ENCODE measurements at regions not wholly inside any gene's neighbourhood (a gene's known extent, or its start where the extent isn't known, plus 50 kb on each side); places are given as distances from the start of the nearest gene placed in this dataset.
"Not testable (repeated sequence)": the region's sequence is repeated elsewhere in the genome, so short reads cannot be mapped to it uniquely, and the experiment has no call there.

- no peak overlapping the region for H3K27ac Mint-ChIP-seq (ENCODE audit: low read depth)
- H3K36me3 Mint-ChIP-seq (ENCODE audit: insufficient read depth): peaks cover 2% of the 10 kb centered on the region
- H3K27me3 Mint-ChIP-seq: peaks cover 77% of the 10 kb centered on the region
- ATAC-seq (replicated peaks; ENCODE audit: extremely low read depth, poor library complexity, severe bottlenecking) (no peak), DNase-seq (ENCODE audit: low spot score in 2 of 2) (no peak)
- no peaks in the 10 kb centered on the region for H3K9me3 Mint-ChIP-seq
- H3K4me1 Mint-ChIP-seq: no peaks in the 10 kb centered on the region
- no peak overlapping the region for H3K4me3 Mint-ChIP-seq
Observed at GRCh38 chr16:86733546-86734254, 155.4 kb downstream of the FOXL1 start.

GRCh38 chr16:86734543-86735460, 156.5 kb downstream of the FOXL1 start:
- Mint-ChIP-seq H3K27me3 (peaks cover 78% of the 10 kb centered on the region), H3K4me1 (no peaks in the 10 kb centered on the region), H3K4me3 (no peak overlapping the region), H3K27ac (ENCODE audit: low read depth) (no peak overlapping the region), H3K36me3 (ENCODE audit: insufficient read depth) (peaks cover 2% of the 10 kb centered on the region), H3K9me3 (no peaks in the 10 kb centered on the region)
- no peak for DNase-seq (ENCODE audit: low spot score in 2 of 2)
- no peak for ATAC-seq (replicated peaks; ENCODE audit: extremely low read depth, poor library complexity, severe bottlenecking)

- Mint-ChIP-seq H3K4me1 (no peaks in the 10 kb centered on the region), H3K27ac (ENCODE audit: low read depth) (no peak overlapping the region), H3K4me3 (no peak overlapping the region), H3K9me3 (no peaks in the 10 kb centered on the region), H3K27me3 (peaks cover 78% of the 10 kb centered on the region), H3K36me3 (ENCODE audit: insufficient read depth) (peaks cover 2% of the 10 kb centered on the region)
- no peak for ATAC-seq (replicated peaks; ENCODE audit: extremely low read depth, poor library complexity, severe bottlenecking)
- no peak for DNase-seq (ENCODE audit: low spot score in 2 of 2)
Observed at GRCh38 chr16:86735727-86736126, 157.4 kb downstream of the FOXL1 start.

- Mint-ChIP-seq H3K27me3 (peaks cover 78% of the 10 kb centered on the region), H3K36me3 (ENCODE audit: insufficient read depth) (peaks cover 2% of the 10 kb centered on the region), H3K4me1 (peaks cover 5% of the 10 kb centered on the region), H3K27ac (ENCODE audit: low read depth) (no peak overlapping the region), H3K4me3 (no peak overlapping the region), H3K9me3 (no peaks in the 10 kb centered on the region)
- ATAC-seq (replicated peaks; ENCODE audit: extremely low read depth, poor library complexity, severe bottlenecking) (no peak), DNase-seq (ENCODE audit: low spot score in 2 of 2) (no peak)
Observed at GRCh38 chr16:86736502-86736901, 158.2 kb downstream of the FOXL1 start.

GRCh38 chr16:86737083-86737482, 158.7 kb downstream of the FOXL1 start:
- ATAC-seq (replicated peaks; ENCODE audit: extremely low read depth, poor library complexity, severe bottlenecking): no peak
- H3K4me1 Mint-ChIP-seq: peaks cover 5% of the 10 kb centered on the region
- H3K9me3 Mint-ChIP-seq: no peaks in the 10 kb centered on the region
- no peak overlapping the region for H3K4me3 Mint-ChIP-seq
- no peak overlapping the region for H3K27ac Mint-ChIP-seq (ENCODE audit: low read depth)
- H3K27me3 Mint-ChIP-seq: peaks cover 78% of the 10 kb centered on the region
- DNase-seq (ENCODE audit: low spot score in 2 of 2): no peak
- H3K36me3 Mint-ChIP-seq (ENCODE audit: insufficient read depth): peaks cover 2% of the 10 kb centered on the region

GRCh38 chr16:86738322-86738721, 160.0 kb downstream of the FOXL1 start:
- H3K27ac Mint-ChIP-seq (ENCODE audit: low read depth); H3K4me1 Mint-ChIP-seq; H3K36me3 Mint-ChIP-seq (ENCODE audit: insufficient read depth); H3K4me3 Mint-ChIP-seq; ATAC-seq (replicated peaks; ENCODE audit: extremely low read depth, poor library complexity, severe bottlenecking); H3K9me3 Mint-ChIP-seq; DNase-seq (ENCODE audit: low spot score in 2 of 2): not testable (repeated sequence)
- peaks cover 78% of the 10 kb centered on the region for H3K27me3 Mint-ChIP-seq

GRCh38 chr16:86739178-86739577, 160.8 kb downstream of the FOXL1 start:
- peaks cover 5% of the 10 kb centered on the region for H3K4me1 Mint-ChIP-seq
- H3K9me3 Mint-ChIP-seq: no peaks in the 10 kb centered on the region
- peaks cover 2% of the 10 kb centered on the region for H3K36me3 Mint-ChIP-seq (ENCODE audit: insufficient read depth)
- ATAC-seq (replicated peaks; ENCODE audit: extremely low read depth, poor library complexity, severe bottlenecking): no peak
- DNase-seq (ENCODE audit: low spot score in 2 of 2): no peak
- no peak overlapping the region for H3K4me3 Mint-ChIP-seq
- H3K27me3 Mint-ChIP-seq: peaks cover 80% of the 10 kb centered on the region
- H3K27ac Mint-ChIP-seq (ENCODE audit: low read depth): no peak overlapping the region

- H3K4me1 Mint-ChIP-seq: peaks cover 5% of the 10 kb centered on the region
- no peak overlapping the region for H3K27ac Mint-ChIP-seq (ENCODE audit: low read depth)
- H3K4me3 Mint-ChIP-seq: no peak overlapping the region
- H3K27me3 Mint-ChIP-seq: peaks cover 80% of the 10 kb centered on the region
- DNase-seq (ENCODE audit: low spot score in 2 of 2) (no peak), ATAC-seq (replicated peaks; ENCODE audit: extremely low read depth, poor library complexity, severe bottlenecking) (no peak)
- peaks cover 2% of the 10 kb centered on the region for H3K36me3 Mint-ChIP-seq (ENCODE audit: insufficient read depth)
- H3K9me3 Mint-ChIP-seq: no peaks in the 10 kb centered on the region
Observed at GRCh38 chr16:86739808-86740207, 161.5 kb downstream of the FOXL1 start.

- no peaks in the 10 kb centered on the region for H3K9me3 Mint-ChIP-seq
- ATAC-seq (replicated peaks; ENCODE audit: extremely low read depth, poor library complexity, severe bottlenecking) (no peak), DNase-seq (ENCODE audit: low spot score in 2 of 2) (no peak)
- no peak overlapping the region for H3K27ac Mint-ChIP-seq (ENCODE audit: low read depth)
- no peak overlapping the region for H3K4me3 Mint-ChIP-seq
- H3K27me3 Mint-ChIP-seq: peaks cover 81% of the 10 kb centered on the region
- peaks cover 5% of the 10 kb centered on the region for H3K4me1 Mint-ChIP-seq
- H3K36me3 Mint-ChIP-seq (ENCODE audit: insufficient read depth): peaks cover 2% of the 10 kb centered on the region
Observed at GRCh38 chr16:86740298-86740697, 161.9 kb downstream of the FOXL1 start.

- DNase-seq (ENCODE audit: low spot score in 2 of 2) (no peak), ATAC-seq (replicated peaks; ENCODE audit: extremely low read depth, poor library complexity, severe bottlenecking) (no peak)
- Mint-ChIP-seq H3K27me3 (peaks cover 81% of the 10 kb centered on the region), H3K27ac (ENCODE audit: low read depth) (no peak overlapping the region), H3K9me3 (no peaks in the 10 kb centered on the region), H3K4me3 (peak overlapping the region; percentile 31), H3K36me3 (ENCODE audit: insufficient read depth) (peaks cover 2% of the 10 kb centered on the region), H3K4me1 (peaks cover 5% of the 10 kb centered on the region)
Observed at GRCh38 chr16:86740906-86741799, 162.8 kb downstream of the FOXL1 start.

GRCh38 chr16:86747761-86748160, 169.4 kb downstream of the FOXL1 start:
- Mint-ChIP-seq H3K27ac (ENCODE audit: low read depth) (no peak overlapping the region), H3K36me3 (ENCODE audit: insufficient read depth) (no peaks in the 10 kb centered on the region), H3K4me1 (no peaks in the 10 kb centered on the region), H3K4me3 (no peak overlapping the region), H3K9me3 (no peaks in the 10 kb centered on the region), H3K27me3 (peaks cover 40% of the 10 kb centered on the region)
- no peak for ATAC-seq (replicated peaks; ENCODE audit: extremely low read depth, poor library complexity, severe bottlenecking)
- no peak for DNase-seq (ENCODE audit: low spot score in 2 of 2)

GRCh38 chr16:86748652-86749051, 170.3 kb downstream of the FOXL1 start:
- Mint-ChIP-seq H3K27ac (ENCODE audit: low read depth) (no peak overlapping the region), H3K4me1 (no peaks in the 10 kb centered on the region), H3K36me3 (ENCODE audit: insufficient read depth) (no peaks in the 10 kb centered on the region), H3K4me3 (no peak overlapping the region), H3K27me3 (peaks cover 34% of the 10 kb centered on the region), H3K9me3 (no peaks in the 10 kb centered on the region)
- ATAC-seq (replicated peaks; ENCODE audit: extremely low read depth, poor library complexity, severe bottlenecking) (no peak), DNase-seq (ENCODE audit: low spot score in 2 of 2) (no peak)
